GM21576 (cell line): ENCODE measurements at regions not wholly inside any gene's neighbourhood (a gene's known extent, or its start where the extent isn't known, plus 50 kb on each side); places are given as distances from the start of the nearest gene placed in this dataset.
"Not testable (repeated sequence)": the region's sequence is repeated elsewhere in the genome, so short reads cannot be mapped to it uniquely, and the experiment has no call there.

ENCODE experiments used
- ATAC-seq: cut with Tn5 transposase; IDR thresholded peaks from one replicate; pipeline ENCODE4 v1.9.1; 2021; ENCODE audit warnings: mild to moderate bottlenecking, moderate library complexity; ENCODE audit not compliant: unreplicated experiment

GRCh38 chr10:61021926-61022325 is 77.9 kb upstream of the RHOBTB1 start:
- ATAC-seq = no peak

GRCh38 chr10:61020420-61021158 is 76.6 kb upstream of the RHOBTB1 start:
- no peak for ATAC-seq

GRCh38 chr10:61018146-61018545 is 74.2 kb upstream of the RHOBTB1 start:
- no peak for ATAC-seq

GRCh38 chr10:61016630-61017029 is 72.6 kb upstream of the RHOBTB1 start:
- no peak for ATAC-seq

- ATAC-seq = no peak
These were observed 72.0 kb upstream of the RHOBTB1 start for GRCh38 chr10:61016007-61016406.

GRCh38 chr10:61010863-61011262 is 66.9 kb upstream of the RHOBTB1 start:
- no peak for ATAC-seq

- ATAC-seq = not testable (repeated sequence)
These were observed 59.1 kb upstream of the RHOBTB1 start for GRCh38 chr10:61003069-61003468.

- no peak for ATAC-seq
These were observed 57.7 kb upstream of the RHOBTB1 start for GRCh38 chr10:61001731-61002122.

GRCh38 chr10:61000769-61001730 is 57.1 kb upstream of the RHOBTB1 start:
- no peak for ATAC-seq

GRCh38 chr10:60998932-60999331 is 54.9 kb upstream of the RHOBTB1 start:
- no peak for ATAC-seq

GRCh38 chr10:60994128-60994527 is 50.1 kb upstream of the RHOBTB1 start:
- ATAC-seq = no peak
